ENCODE measurements at regions not wholly inside any gene's neighbourhood (a gene's known extent, or its start where the extent isn't known, plus 50 kb on each side); places are given as distances from the start of the nearest gene placed in this dataset.

GRCh38 chr12:75656210-75656609 is 144.8 kb upstream of the KRR1 start:
- Histone ChIP-seq H3K4me1 (ENCODE audit: insufficient read depth, low read length) (peaks cover 5% of the 10 kb centered on the region), H3K9ac (ENCODE audit: insufficient read depth, low read depth, low read length) (no peak overlapping the region), H3K79me2 (ENCODE audit: insufficient read depth, low read length) (no peaks in the 10 kb centered on the region), H3K27ac (ENCODE audit: extremely low read length, insufficient read depth, low read length) (no peak overlapping the region), H3K27me3 (ENCODE audit: control insufficient read depth in 1 of 2, insufficient read depth in 2 of 2, low read length in 2 of 2) (no peaks in the 10 kb centered on the region), H3K9me3 (ENCODE audit: low read length) (no peaks in the 10 kb centered on the region), H3K4me2 (ENCODE audit: low read depth, low read length) (no peak overlapping the region), H3K36me3 (replicated peaks in 1 of 2; ENCODE audit: control insufficient read depth in 1 of 2, insufficient read depth in 2 of 2, low read length in 2 of 2) (no peaks in the 10 kb centered on the region), H2AFZ (ENCODE audit: low read length) (no peak overlapping the region), H4K20me1 (ENCODE audit: insufficient read depth, low read length) (no peaks in the 10 kb centered on the region), H3K4me3 (replicated peaks in 1 of 3; ENCODE audit: insufficient read depth in 1 of 3, low read depth in 2 of 3, low read length in 3 of 3) (no peak overlapping the region)
- no TSS peak for BruUV-seq (replicated peaks)
- ChIA-PET POLR2A (no interaction called here), CTCF (ENCODE audit: low intra/inter-chr PET ratio, low total read pairs) (no interaction called here)
- intact Hi-C loops (cut with micrococcal nuclease; ENCODE audit: unreplicated experiment) (no loop called here), in situ Hi-C loops (cut with HindIII; ENCODE audit: extremely low pct_ligation_motif_present, low pct_unique_long_range_greater_than_20kb) (no loop called here)
- ATAC-seq (no peak), DNase-seq (ENCODE audit: low spot score) (no peak), FAIRE-seq (no peak)
- TF ChIP-seq ZNF350 (CRISPR knock-in tag; IDR thresholded peaks at IDR 0.05; ENCODE audit: borderline replicate concordance, low read depth) (no peak), HMG20B (CRISPR knock-in tag; conservative IDR thresholded peaks at IDR 0.05) (no peak), MTF2 (CRISPR knock-in tag; IDR thresholded peaks at IDR 0.05; ENCODE audit: borderline replicate concordance) (no peak), MIXL1 (CRISPR knock-in tag; IDR thresholded peaks at IDR 0.05) (no peak)
- TF ChIP-seq, protein P1, sequence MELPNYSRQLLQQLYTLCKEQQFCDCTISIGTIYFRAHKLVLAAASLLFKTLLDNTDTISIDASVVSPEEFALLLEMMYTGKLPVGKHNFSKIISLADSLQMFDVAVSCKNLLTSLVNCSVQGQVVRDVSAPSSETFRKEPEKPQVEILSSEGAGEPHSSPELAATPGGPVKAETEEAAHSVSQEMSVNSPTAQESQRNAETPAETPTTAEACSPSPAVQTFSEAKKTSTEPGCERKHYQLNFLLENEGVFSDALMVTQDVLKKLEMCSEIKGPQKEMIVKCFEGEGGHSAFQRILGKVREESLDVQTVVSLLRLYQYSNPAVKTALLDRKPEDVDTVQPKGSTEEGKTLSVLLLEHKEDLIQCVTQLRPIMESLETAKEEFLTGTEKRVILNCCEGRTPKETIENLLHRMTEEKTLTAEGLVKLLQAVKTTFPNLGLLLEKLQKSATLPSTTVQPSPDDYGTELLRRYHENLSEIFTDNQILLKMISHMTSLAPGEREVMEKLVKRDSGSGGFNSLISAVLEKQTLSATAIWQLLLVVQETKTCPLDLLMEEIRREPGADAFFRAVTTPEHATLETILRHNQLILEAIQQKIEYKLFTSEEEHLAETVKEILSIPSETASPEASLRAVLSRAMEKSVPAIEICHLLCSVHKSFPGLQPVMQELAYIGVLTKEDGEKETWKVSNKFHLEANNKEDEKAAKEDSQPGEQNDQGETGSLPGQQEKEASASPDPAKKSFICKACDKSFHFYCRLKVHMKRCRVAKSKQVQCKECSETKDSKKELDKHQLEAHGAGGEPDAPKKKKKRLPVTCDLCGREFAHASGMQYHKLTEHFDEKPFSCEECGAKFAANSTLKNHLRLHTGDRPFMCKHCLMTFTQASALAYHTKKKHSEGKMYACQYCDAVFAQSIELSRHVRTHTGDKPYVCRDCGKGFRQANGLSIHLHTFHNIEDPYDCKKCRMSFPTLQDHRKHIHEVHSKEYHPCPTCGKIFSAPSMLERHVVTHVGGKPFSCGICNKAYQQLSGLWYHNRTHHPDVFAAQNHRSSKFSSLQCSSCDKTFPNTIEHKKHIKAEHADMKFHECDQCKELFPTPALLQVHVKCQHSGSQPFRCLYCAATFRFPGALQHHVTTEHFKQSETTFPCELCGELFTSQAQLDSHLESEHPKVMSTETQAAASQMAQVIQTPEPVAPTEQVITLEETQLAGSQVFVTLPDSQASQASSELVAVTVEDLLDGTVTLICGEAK (IDR thresholded peaks at IDR 0.05), result no peak
- TF ChIP-seq, protein P1 (CRISPR knock-in tag; IDR thresholded peaks at IDR 0.05), result no peak
- TF ChIP-seq, protein P2, sequence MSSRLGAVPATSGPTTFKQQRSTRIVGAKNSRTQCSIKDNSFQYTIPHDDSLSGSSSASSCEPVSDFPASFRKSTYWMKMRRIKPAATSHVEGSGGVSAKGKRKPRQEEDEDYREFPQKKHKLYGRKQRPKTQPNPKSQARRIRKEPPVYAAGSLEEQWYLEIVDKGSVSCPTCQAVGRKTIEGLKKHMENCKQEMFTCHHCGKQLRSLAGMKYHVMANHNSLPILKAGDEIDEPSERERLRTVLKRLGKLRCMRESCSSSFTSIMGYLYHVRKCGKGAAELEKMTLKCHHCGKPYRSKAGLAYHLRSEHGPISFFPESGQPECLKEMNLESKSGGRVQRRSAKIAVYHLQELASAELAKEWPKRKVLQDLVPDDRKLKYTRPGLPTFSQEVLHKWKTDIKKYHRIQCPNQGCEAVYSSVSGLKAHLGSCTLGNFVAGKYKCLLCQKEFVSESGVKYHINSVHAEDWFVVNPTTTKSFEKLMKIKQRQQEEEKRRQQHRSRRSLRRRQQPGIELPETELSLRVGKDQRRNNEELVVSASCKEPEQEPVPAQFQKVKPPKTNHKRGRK (CRISPR knock-in tag; IDR thresholded peaks at IDR 0.05), result no peak
- TF ChIP-seq, protein P3, sequence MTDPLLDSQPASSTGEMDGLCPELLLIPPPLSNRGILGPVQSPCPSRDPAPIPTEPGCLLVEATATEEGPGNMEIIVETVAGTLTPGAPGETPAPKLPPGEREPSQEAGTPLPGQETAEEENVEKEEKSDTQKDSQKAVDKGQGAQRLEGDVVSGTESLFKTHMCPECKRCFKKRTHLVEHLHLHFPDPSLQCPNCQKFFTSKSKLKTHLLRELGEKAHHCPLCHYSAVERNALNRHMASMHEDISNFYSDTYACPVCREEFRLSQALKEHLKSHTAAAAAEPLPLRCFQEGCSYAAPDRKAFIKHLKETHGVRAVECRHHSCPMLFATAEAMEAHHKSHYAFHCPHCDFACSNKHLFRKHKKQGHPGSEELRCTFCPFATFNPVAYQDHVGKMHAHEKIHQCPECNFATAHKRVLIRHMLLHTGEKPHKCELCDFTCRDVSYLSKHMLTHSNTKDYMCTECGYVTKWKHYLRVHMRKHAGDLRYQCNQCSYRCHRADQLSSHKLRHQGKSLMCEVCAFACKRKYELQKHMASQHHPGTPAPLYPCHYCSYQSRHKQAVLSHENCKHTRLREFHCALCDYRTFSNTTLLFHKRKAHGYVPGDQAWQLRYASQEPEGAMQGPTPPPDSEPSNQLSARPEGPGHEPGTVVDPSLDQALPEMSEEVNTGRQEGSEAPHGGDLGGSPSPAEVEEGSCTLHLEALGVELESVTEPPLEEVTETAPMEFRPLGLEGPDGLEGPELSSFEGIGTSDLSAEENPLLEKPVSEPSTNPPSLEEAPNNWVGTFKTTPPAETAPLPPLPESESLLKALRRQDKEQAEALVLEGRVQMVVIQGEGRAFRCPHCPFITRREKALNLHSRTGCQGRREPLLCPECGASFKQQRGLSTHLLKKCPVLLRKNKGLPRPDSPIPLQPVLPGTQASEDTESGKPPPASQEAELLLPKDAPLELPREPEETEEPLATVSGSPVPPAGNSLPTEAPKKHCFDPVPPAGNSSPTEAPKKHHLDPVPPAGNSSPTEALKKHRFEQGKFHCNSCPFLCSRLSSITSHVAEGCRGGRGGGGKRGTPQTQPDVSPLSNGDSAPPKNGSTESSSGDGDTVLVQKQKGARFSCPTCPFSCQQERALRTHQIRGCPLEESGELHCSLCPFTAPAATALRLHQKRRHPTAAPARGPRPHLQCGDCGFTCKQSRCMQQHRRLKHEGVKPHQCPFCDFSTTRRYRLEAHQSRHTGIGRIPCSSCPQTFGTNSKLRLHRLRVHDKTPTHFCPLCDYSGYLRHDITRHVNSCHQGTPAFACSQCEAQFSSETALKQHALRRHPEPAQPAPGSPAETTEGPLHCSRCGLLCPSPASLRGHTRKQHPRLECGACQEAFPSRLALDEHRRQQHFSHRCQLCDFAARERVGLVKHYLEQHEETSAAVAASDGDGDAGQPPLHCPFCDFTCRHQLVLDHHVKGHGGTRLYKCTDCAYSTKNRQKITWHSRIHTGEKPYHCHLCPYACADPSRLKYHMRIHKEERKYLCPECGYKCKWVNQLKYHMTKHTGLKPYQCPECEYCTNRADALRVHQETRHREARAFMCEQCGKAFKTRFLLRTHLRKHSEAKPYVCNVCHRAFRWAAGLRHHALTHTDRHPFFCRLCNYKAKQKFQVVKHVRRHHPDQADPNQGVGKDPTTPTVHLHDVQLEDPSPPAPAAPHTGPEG (CRISPR knock-in tag; IDR thresholded peaks at IDR 0.05), result no peak
